OCI-LY1 (cell line): ENCODE measurements at regions not wholly inside any gene's neighbourhood (a gene's known extent, or its start where the extent isn't known, plus 50 kb on each side); places are given as distances from the start of the nearest gene placed in this dataset.

Experiments used
- EZH2 ChIP-seq: fragments of 200-600 bp; sonication (generic), shearing (Covaris generic); IDR thresholded peaks from 2 replicates; pipeline ENCODE4 v1.8.0; 2017; ENCODE audit warnings: borderline replicate concordance, mixed run types, mild to moderate bottlenecking, antibody characterized with exemption, low read length, moderate library complexity, mixed read lengths
- TF ChIP-seq, protein P1 (sequence below): fragments of 200-600 bp; sonication (generic), shearing (Covaris generic); IDR thresholded peaks from 2 replicates; pipeline ENCODE4 v1.5.1; 2017; ENCODE audit warnings: mild to moderate bottlenecking, antibody characterized with exemption, low read length, moderate library complexity, mixed read lengths

DNA sequence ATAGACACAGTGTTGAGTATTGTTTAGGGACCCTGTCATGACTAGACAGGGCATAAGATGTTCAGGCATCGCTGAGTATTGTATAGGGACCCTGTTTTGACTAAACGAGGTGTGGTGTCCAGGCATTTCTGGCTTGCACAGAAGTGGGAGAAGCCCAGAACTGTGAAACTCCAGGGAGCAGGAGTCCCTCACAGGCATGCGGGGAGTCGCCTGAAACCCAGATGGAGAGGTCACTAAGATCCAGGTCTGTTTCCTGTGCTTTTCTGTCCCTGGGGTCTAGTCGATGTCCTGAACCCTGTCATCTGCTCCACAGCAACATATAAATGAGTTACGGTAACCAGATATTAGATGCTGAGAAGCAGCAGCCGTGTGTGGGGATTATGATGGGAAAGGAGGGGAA, 469.0 kb upstream of the SALL3 start:
- TF ChIP-seq, protein P1, sequence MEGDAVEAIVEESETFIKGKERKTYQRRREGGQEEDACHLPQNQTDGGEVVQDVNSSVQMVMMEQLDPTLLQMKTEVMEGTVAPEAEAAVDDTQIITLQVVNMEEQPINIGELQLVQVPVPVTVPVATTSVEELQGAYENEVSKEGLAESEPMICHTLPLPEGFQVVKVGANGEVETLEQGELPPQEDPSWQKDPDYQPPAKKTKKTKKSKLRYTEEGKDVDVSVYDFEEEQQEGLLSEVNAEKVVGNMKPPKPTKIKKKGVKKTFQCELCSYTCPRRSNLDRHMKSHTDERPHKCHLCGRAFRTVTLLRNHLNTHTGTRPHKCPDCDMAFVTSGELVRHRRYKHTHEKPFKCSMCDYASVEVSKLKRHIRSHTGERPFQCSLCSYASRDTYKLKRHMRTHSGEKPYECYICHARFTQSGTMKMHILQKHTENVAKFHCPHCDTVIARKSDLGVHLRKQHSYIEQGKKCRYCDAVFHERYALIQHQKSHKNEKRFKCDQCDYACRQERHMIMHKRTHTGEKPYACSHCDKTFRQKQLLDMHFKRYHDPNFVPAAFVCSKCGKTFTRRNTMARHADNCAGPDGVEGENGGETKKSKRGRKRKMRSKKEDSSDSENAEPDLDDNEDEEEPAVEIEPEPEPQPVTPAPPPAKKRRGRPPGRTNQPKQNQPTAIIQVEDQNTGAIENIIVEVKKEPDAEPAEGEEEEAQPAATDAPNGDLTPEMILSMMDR = no peak
- no peak for TF ChIP-seq EZH2
